Endodermal cell (in vitro differentiated cells): ENCODE measurements at regions not wholly inside any gene's neighbourhood (a gene's known extent, or its start where the extent isn't known, plus 50 kb on each side); places are given as distances from the start of the nearest gene placed in this dataset.

Source experiments
- DNase-seq: peaks from one replicate; pipeline ENCODE4 v3.0.0-alpha.2; 2017
- H3K27ac ChIP-seq: 2 replicates; pipeline ENCODE4 v1.5.1; 2013; ENCODE audit warnings: mild to moderate bottlenecking, low read depth, low read length, moderate library complexity
- H3K27me3 ChIP-seq: 2 replicates; pipeline ENCODE4 v1.6.1; 2013; ENCODE audit warnings: mild to moderate bottlenecking, low read length, moderate library complexity; ENCODE audit not compliant: insufficient read depth, control insufficient read depth, poor library complexity, severe bottlenecking
- H3K36me3 ChIP-seq: 2 replicates; pipeline ENCODE4 v1.7.0; 2013; ENCODE audit warnings: mild to moderate bottlenecking, low read length, moderate library complexity; ENCODE audit not compliant: control insufficient read depth, insufficient read depth
- H3K4me1 ChIP-seq: one replicate; pipeline ENCODE4 v1.7.0; 2013; ENCODE audit warnings: low read length; ENCODE audit not compliant: control insufficient read depth, insufficient read depth
- H3K4me3 ChIP-seq: 2 replicates; pipeline ENCODE4 v1.5.1; 2013; ENCODE audit warnings: mild to moderate bottlenecking, low read length, moderate library complexity
- H3K9ac ChIP-seq: 2 replicates; pipeline ENCODE4 v1.6.1; 2013; ENCODE audit warnings: mild to moderate bottlenecking, low read length, moderate library complexity; ENCODE audit not compliant: poor library complexity, severe bottlenecking; ENCODE audit errors: extremely low read depth
- H3K9me3 ChIP-seq: 2 replicates; pipeline ENCODE4 v1.6.1; 2013; ENCODE audit warnings: mild to moderate bottlenecking, low read length, moderate library complexity; ENCODE audit not compliant: control insufficient read depth
- H3K27ac Mint-ChIP-seq: 2 replicates; pipeline ENCODE4 v1.8.0; 2020; ENCODE audit warnings: mixed read lengths
- H3K27me3 Mint-ChIP-seq: 2 replicates; pipeline ENCODE4 v1.8.0; 2021; ENCODE audit warnings: mild to moderate bottlenecking, mixed read lengths; ENCODE audit not compliant: insufficient read depth
- H3K36me3 Mint-ChIP-seq: 2 replicates; pipeline ENCODE4 v1.8.0; 2020; ENCODE audit warnings: low read depth, mixed read lengths
- H3K4me1 Mint-ChIP-seq: 2 replicates; pipeline ENCODE4 v1.8.0; 2020; ENCODE audit warnings: mixed read lengths
- H3K4me3 Mint-ChIP-seq: 2 replicates; pipeline ENCODE4 v1.8.0; 2020; ENCODE audit warnings: mild to moderate bottlenecking, moderate library complexity, mixed read lengths
- H3K9me3 Mint-ChIP-seq: 2 replicates; pipeline ENCODE4 v1.8.0; 2020; ENCODE audit warnings: mild to moderate bottlenecking, mixed read lengths
- WGBS, 2 experiments: methylation state at CpG; one replicate each; pipeline versions ENCODE4 v1.1.5 to v1.1.7; 2013; ENCODE audit warnings: missing lambda C conversion rate in 2 of 2, mixed read lengths in 1 of 2; ENCODE audit not compliant: insufficient coverage in 1 of 2, insufficient read length in 1 of 2; 5-methylcytosine and 5-hydroxymethylcytosine counted together
- TF ChIP-seq, protein P1 (sequence below): fragments of 200-600 bp; sonication (generic); conservative IDR thresholded peaks from 2 replicates; pipeline ENCODE4 v1.5.0; 2021; ENCODE audit warnings: antibody characterized with exemption, mild to moderate bottlenecking

DNA sequence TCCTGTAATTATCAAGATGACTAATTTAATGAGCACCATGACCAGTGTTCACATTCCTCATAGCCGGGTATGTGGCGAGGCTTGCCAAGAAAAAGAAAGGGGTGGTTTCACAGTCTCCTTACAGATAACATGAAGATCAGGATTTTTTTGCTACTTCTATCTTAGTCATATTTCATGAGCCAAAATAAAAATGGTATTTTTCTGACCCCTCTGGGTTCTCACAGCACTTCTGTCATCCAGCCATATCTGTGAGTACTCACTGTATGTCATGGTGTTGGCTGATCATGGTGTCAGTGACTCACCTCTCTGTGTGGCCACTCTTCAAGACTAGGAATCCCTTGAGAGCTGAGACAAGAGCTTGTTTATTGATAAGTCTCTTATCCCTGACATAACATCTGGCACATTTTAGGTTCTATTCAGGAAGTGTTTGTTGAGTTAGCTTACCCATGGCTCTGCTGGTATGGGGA, 130.5 kb upstream of the LMCD1 start:
- TF ChIP-seq, protein P1, sequence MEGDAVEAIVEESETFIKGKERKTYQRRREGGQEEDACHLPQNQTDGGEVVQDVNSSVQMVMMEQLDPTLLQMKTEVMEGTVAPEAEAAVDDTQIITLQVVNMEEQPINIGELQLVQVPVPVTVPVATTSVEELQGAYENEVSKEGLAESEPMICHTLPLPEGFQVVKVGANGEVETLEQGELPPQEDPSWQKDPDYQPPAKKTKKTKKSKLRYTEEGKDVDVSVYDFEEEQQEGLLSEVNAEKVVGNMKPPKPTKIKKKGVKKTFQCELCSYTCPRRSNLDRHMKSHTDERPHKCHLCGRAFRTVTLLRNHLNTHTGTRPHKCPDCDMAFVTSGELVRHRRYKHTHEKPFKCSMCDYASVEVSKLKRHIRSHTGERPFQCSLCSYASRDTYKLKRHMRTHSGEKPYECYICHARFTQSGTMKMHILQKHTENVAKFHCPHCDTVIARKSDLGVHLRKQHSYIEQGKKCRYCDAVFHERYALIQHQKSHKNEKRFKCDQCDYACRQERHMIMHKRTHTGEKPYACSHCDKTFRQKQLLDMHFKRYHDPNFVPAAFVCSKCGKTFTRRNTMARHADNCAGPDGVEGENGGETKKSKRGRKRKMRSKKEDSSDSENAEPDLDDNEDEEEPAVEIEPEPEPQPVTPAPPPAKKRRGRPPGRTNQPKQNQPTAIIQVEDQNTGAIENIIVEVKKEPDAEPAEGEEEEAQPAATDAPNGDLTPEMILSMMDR, result no peak
- WGBS, 2 experiments, result 91 to 92% methylated on average over 2 of the region's 2 CpGs
- H3K27ac ChIP-seq, result no peak overlapping the region

DNA sequence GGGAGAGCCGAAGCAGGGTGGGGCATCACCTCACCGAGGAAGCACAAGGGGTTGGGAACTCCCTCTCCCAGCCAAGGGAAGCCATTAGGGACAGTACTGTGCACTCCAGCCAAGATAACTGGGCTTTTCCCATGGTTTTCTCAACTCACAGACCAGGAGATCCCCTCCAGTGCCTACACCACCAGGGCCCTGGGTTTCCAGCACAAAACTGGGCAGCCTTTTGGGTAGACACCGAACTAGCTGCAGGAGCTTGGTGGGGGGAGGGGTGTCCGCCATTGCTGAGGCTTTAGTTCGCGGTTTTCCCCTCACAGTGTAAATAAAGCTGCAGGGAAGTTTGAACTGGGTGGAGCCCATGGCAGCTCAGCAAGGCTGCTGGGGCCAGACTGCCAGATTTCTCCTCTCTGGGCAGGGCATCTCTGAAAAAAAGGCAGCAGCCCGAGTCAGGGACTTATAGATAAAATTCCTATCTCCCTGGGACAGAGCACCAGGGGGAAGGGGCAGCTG, 129.6 kb upstream of the LMCD1 start:
- peaks cover 10% of the 10 kb centered on the region for H3K4me1 Mint-ChIP-seq
- Histone ChIP-seq H3K9me3 (no peaks in the 10 kb centered on the region), H3K36me3 (no peaks in the 10 kb centered on the region), H3K4me3 (no peak overlapping the region), H3K4me1 (no peaks in the 10 kb centered on the region), H3K9ac (no peak overlapping the region), H3K27ac (no peak overlapping the region), H3K27me3 (no peaks in the 10 kb centered on the region)
- no peaks in the 10 kb centered on the region for H3K36me3 Mint-ChIP-seq
- DNase-seq, result no peak
- no peak overlapping the region for H3K27ac Mint-ChIP-seq
- H3K27me3 Mint-ChIP-seq, result peaks cover 3% of the 10 kb centered on the region
- WGBS, 2 experiments, result 33 to 64% methylated on average over 2 to 7 of the region's 7 CpGs
- no peak overlapping the region for H3K4me3 Mint-ChIP-seq
- TF ChIP-seq, protein P1, result no peak
- peaks cover under 1% of the 10 kb centered on the region for H3K9me3 Mint-ChIP-seq

More for the DNA sequence above, 130.5 kb upstream of the LMCD1 start:
- Mint-ChIP-seq H3K36me3 (no peaks in the 10 kb centered on the region), H3K27ac (no peak overlapping the region), H3K4me3 (no peak overlapping the region), H3K27me3 (peaks cover 3% of the 10 kb centered on the region), H3K9me3 (no peaks in the 10 kb centered on the region), H3K4me1 (peaks cover 14% of the 10 kb centered on the region)
- Histone ChIP-seq H3K9ac (no peak overlapping the region), H3K4me3 (no peak overlapping the region), H3K4me1 (no peaks in the 10 kb centered on the region), H3K9me3 (no peaks in the 10 kb centered on the region), H3K36me3 (no peaks in the 10 kb centered on the region), H3K27me3 (no peaks in the 10 kb centered on the region)
- no peak for DNase-seq

DNA sequence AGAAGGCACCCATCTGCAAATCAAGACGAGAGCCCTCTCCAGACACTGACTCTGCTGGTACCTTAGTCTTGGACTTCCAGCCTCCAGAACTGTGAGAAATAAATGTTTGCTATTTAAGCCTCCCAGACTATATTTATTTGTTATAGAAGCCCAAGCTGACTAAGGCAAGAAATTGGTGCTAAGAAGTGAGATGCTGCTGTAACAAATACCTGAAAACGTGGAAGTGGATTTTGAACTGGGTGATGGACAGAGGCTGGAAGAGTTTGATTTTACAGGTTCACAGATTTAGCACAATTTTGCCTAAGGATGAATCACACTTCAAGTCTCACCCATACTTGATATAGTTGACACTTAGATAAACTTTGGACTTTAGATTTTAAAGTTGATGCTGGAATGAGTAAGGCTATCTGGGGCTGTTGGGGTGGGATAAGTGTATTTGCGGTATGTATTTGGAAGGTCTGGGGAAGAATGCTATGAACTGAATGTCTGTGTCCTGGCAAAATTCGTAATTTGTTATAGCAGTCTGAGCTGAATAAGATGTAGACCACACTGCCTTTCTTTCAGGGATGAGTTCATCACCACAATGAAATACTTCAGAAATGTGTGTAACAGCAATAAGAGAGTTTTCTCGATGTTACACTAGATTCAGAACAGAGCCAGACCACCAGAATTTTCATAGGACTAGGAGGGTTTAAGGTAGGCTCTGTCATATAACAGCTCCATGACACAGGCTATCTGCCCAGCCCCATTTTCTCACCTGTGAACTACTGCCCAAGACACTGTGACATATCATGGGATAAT, 120.5 kb upstream of the LMCD1 start:
- WGBS, 2 experiments, result 96 to 100% methylated on average over 2 to 5 of the region's 5 CpGs
- Histone ChIP-seq H3K9ac (no peak overlapping the region), H3K27ac (no peak overlapping the region), H3K27me3 (no peaks in the 10 kb centered on the region), H3K4me1 (no peaks in the 10 kb centered on the region), H3K9me3 (no peaks in the 10 kb centered on the region), H3K36me3 (no peaks in the 10 kb centered on the region), H3K4me3 (no peak overlapping the region)
- no peak for DNase-seq
- H3K27ac Mint-ChIP-seq, result no peak overlapping the region
- no peak overlapping the region for H3K4me3 Mint-ChIP-seq
- TF ChIP-seq, protein P1, result no peak
- H3K27me3 Mint-ChIP-seq, result peaks cover 5% of the 10 kb centered on the region
- no peaks in the 10 kb centered on the region for H3K4me1 Mint-ChIP-seq
- H3K9me3 Mint-ChIP-seq, result peaks cover 4% of the 10 kb centered on the region
- H3K36me3 Mint-ChIP-seq, result no peaks in the 10 kb centered on the region
